AG10803 (cell line): ENCODE measurements at regions not wholly inside any gene's neighbourhood (a gene's known extent, or its start where the extent isn't known, plus 50 kb on each side); places are given as distances from the start of the nearest gene placed in this dataset.
"Not testable (repeated sequence)": the region's sequence is repeated elsewhere in the genome, so short reads cannot be mapped to it uniquely, and the experiment has no call there.

Experiments used
- DNase-seq: peaks from one replicate; pipeline ENCODE4 v3.0.0; 2010; ENCODE audit warnings: low read depth
- H3K4me3 ChIP-seq: 2 replicates; pipeline ENCODE4 v1.5.1; 2011; ENCODE audit warnings: mild to moderate bottlenecking, low read length, control low read depth
- CTCF ChIP-seq: conservative IDR thresholded peaks from 2 replicates; pipeline ENCODE4 v1.5.1; 2011; ENCODE audit warnings: mild to moderate bottlenecking, low read length, control low read depth, inconsistent platforms

DNA sequence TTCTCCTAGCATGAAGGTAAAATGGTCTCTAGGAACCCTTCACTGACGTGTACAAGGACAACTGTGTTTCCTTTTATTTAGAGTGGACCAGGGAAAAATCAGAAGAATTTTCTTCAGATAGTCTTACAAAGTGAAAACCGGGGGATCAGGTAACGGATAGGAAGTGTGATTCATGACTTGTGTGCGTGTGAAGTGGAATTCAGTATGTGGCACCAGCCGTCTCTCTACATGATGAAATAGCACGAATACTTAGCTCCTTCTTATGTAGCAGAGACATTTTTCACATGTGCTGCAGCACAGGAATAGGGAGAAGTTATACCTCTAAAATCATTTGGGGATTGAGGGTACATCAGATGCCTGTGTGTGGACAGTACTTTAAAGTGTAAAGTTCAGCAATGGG, 159.2 kb downstream of the MEX3B start:
- no peak for TF ChIP-seq CTCF
- no peak overlapping the region for H3K4me3 ChIP-seq
- no peak for DNase-seq

- H3K4me3 ChIP-seq = no peak overlapping the region
- TF ChIP-seq CTCF = no peak
- no peak for DNase-seq
Measured at GRCh38 chr15:81886080-81886479, 159.7 kb downstream of the MEX3B start.

DNA sequence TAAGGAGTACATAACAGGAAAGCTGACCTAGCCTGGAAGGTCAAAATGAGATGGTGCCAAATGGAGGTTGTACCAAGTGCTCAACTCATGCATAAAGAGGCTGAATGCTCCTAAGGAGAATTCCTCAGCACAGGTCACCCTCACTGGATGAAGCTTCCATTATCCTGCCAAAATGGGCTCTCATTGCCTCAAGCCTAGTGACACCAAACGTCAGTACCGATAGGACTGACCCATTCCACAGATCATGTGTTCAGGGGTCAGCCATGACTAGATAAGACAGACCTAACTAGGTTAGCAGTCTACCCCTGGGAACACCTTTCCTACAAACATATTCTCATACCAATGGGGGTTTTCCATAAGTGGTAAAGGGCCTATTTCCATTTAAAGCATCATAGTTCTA, 160.7 kb downstream of the MEX3B start:
- no peak overlapping the region for H3K4me3 ChIP-seq
- DNase-seq = no peak

DNA sequence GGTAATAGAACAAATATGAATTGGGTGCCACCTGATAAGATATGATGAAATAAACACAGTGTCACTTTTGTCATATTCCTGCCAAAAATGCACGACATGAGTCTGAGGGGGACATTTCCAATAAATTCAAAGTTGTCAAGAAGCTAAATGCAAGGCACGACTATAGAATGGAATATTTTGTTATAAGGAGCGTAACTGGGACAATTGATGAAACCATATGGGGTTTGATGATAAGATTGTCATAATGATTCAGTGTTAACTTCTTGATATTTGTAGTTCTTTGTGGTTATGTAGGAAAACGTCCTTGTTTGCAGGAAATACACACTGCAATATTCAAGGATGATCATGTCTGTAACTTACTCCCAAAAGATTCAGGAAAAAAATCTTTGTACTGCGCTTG, 163.3 kb downstream of the MEX3B start:
- no peak overlapping the region for H3K4me3 ChIP-seq
- TF ChIP-seq CTCF = no peak
- no peak for DNase-seq

More for the DNA sequence above, 160.7 kb downstream of the MEX3B start:
- TF ChIP-seq CTCF = no peak

DNA sequence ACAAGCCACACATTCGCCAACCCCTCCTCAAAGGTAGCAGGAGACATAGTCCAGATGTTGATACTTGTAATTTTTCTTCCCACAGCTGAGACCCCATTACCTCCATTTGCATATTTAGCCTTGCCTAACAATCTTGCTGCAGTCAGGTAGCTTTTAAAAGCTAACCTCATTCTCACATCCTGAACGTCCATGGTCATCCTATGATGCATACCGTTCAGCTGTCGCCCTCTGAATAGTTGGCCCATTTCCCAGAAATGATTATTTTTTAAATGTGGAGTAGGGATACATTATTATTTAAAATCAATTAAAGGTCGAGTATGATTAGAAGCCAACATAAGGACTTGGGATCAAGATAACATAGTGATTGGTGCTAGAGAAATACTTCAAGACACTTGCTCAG, 165.0 kb downstream of the MEX3B start:
- DNase-seq = no peak
- no peak overlapping the region for H3K4me3 ChIP-seq
- no peak for TF ChIP-seq CTCF

- DNase-seq = no peak
- TF ChIP-seq CTCF = no peak
- no peak overlapping the region for H3K4me3 ChIP-seq
Measured at GRCh38 chr15:81880314-81880713, 165.5 kb downstream of the MEX3B start.

DNA sequence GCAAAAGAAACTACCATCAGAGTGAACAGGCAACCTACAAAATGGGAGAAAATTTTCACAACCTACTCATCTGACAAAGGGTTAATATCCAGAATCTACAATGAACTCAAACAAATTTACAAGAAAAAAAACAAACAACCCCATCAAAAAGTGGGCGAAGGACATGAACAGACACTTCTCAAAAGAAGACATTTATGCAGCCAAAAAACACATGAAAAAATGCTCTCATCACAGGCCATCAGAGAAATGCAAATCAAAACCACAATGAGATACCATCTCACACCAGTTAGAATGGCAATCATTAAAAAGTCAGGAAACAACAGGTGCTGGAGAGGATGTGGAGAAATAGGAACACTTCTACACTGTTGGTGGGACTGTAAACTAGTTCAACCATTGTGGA, 170.1 kb downstream of the MEX3B start:
- not testable (repeated sequence) for H3K4me3 ChIP-seq, DNase-seq

- DNase-seq, H3K4me3 ChIP-seq: not testable (repeated sequence)
Measured at GRCh38 chr15:81870746-81871106, 175.1 kb downstream of the MEX3B start.

- H3K4me3 ChIP-seq, DNase-seq: not testable (repeated sequence)
Measured at GRCh38 chr15:81870062-81870745, 175.6 kb downstream of the MEX3B start.
